ENCODE measurements at regions not wholly inside any gene's neighbourhood (a gene's known extent, or its start where the extent isn't known, plus 50 kb on each side); places are given as distances from the start of the nearest gene placed in this dataset.

- Histone ChIP-seq H3K9me3 (no peaks in the 10 kb centered on the region), H3K4me1 (ENCODE audit: low read depth) (no peaks in the 10 kb centered on the region), H3K4me3 (no peak overlapping the region), H3K36me3 (ENCODE audit: low read depth) (no peaks in the 10 kb centered on the region)
- intact Hi-C loops (cut with DNase I, micrococcal nuclease) = no loop called here
- DNase-seq = no peak
- no peak for ATAC-seq
- TF ChIP-seq, protein P1, sequence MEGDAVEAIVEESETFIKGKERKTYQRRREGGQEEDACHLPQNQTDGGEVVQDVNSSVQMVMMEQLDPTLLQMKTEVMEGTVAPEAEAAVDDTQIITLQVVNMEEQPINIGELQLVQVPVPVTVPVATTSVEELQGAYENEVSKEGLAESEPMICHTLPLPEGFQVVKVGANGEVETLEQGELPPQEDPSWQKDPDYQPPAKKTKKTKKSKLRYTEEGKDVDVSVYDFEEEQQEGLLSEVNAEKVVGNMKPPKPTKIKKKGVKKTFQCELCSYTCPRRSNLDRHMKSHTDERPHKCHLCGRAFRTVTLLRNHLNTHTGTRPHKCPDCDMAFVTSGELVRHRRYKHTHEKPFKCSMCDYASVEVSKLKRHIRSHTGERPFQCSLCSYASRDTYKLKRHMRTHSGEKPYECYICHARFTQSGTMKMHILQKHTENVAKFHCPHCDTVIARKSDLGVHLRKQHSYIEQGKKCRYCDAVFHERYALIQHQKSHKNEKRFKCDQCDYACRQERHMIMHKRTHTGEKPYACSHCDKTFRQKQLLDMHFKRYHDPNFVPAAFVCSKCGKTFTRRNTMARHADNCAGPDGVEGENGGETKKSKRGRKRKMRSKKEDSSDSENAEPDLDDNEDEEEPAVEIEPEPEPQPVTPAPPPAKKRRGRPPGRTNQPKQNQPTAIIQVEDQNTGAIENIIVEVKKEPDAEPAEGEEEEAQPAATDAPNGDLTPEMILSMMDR (IDR thresholded peaks at IDR 0.05) = no peak
Measured at GRCh38 chr6:151729829-151730495, 77.5 kb upstream of the ESR1 start.

DNA sequence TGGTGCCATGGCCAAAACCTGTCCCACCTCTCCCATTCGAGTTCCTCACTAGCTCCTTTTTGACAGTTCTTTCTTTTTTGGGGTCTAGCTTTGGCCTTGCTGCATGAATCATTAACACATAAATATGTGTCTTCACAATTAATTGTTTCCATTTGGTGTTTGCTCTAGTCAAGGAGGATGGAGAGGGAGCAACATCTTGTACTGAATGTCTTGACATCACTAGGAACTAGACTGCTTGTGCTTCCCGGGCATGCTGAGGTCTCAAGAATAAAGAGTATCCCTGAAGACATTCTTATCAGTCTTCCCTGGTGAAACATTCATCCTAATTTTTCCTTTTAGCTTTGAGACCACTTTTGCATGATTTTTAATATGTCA lies 77.0 kb upstream of the ESR1 start:
- H3K9me3 ChIP-seq = no peaks in the 10 kb centered on the region
- no peaks in the 10 kb centered on the region for H3K36me3 ChIP-seq (ENCODE audit: low read depth)
- H3K4me3 ChIP-seq = no peak overlapping the region
- no peak for DNase-seq
- intact Hi-C loops (cut with DNase I, micrococcal nuclease) = no loop called here
- TF ChIP-seq, protein P1 (IDR thresholded peaks at IDR 0.05) = no peak
- ATAC-seq = no peak
- no peaks in the 10 kb centered on the region for H3K4me1 ChIP-seq (ENCODE audit: low read depth)

- ATAC-seq (no peak), DNase-seq (no peak)
- Histone ChIP-seq H3K4me1 (ENCODE audit: low read depth) (no peaks in the 10 kb centered on the region), H3K36me3 (ENCODE audit: low read depth) (no peaks in the 10 kb centered on the region), H3K4me3 (no peak overlapping the region), H3K9me3 (no peaks in the 10 kb centered on the region)
- TF ChIP-seq, protein P1 (IDR thresholded peaks at IDR 0.05) = no peak
- intact Hi-C loops (cut with DNase I, micrococcal nuclease) = no loop called here
Measured at GRCh38 chr6:151731313-151731712, 76.2 kb upstream of the ESR1 start.

DNA sequence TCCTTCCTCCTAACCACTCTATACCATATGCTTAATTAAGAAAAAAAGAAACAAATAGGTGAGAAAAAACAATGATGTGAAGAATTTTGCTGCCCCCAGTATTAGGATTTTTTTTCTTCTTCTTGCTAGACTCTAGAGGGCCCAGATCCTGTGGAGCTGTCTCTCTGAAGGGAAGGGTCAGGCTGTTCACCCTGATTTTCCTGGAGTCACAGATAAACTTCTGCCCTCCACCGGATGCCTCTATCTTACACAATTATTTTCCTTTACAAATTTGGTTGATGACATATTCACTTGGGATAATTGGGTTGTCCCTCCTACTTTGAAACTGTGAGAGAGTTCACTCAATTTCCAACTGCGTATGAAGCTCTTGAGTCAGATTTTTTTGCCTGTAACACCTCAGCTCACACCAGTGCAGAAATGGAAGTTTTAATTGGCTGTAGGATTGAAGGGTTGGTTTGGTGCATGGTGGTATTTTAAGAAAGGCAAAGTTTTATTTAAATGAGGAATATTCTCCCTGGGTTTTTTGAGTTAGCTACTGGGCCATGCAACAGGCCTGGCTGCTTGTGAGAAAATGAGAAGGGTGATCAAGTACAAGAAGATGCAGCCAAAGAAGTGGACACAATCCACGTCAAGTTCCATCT lies 73.7 kb upstream of the ESR1 start:
- intact Hi-C loops (cut with DNase I, micrococcal nuclease) = no loop called here
- TF ChIP-seq, protein P1 (IDR thresholded peaks at IDR 0.05) = no peak
- Histone ChIP-seq H3K4me1 (ENCODE audit: low read depth) (no peaks in the 10 kb centered on the region), H3K36me3 (ENCODE audit: low read depth) (no peaks in the 10 kb centered on the region), H3K4me3 (no peak overlapping the region), H3K9me3 (no peaks in the 10 kb centered on the region)
- DNase-seq (no peak), ATAC-seq (no peak)

- H3K4me3 ChIP-seq = no peak overlapping the region
- no peaks in the 10 kb centered on the region for H3K4me1 ChIP-seq (ENCODE audit: low read depth)
- ATAC-seq (no peak), DNase-seq (no peak)
- H3K9me3 ChIP-seq = no peaks in the 10 kb centered on the region
- H3K36me3 ChIP-seq (ENCODE audit: low read depth) = no peaks in the 10 kb centered on the region
- TF ChIP-seq, protein P1 (IDR thresholded peaks at IDR 0.05) = no peak
- intact Hi-C loops (cut with DNase I, micrococcal nuclease) = no loop called here
Measured at GRCh38 chr6:151738267-151738666, 69.2 kb upstream of the ESR1 start.

All from mucosa of descending colon (tissue), 3 donors.